GM21786 (cell line): ENCODE measurements at regions not wholly inside any gene's neighbourhood (a gene's known extent, or its start where the extent isn't known, plus 50 kb on each side); places are given as distances from the start of the nearest gene placed in this dataset.
A peak's percentile ranks its signal among the peaks of the same experiment; 100 is the strongest.
"Not testable (repeated sequence)": the region's sequence is repeated elsewhere in the genome, so short reads cannot be mapped to it uniquely, and the experiment has no call there.

ENCODE experiments used
- ATAC-seq: cut with Tn5 transposase; IDR thresholded peaks from one replicate; pipeline ENCODE4 v1.9.1; 2021; ENCODE audit not compliant: unreplicated experiment

- ATAC-seq: not testable (repeated sequence)
Measured at GRCh38 chr9:81811688-81812087, 116.5 kb upstream of the SPATA31D4 start.

GRCh38 chr9:81814401-81814793, 113.8 kb upstream of the SPATA31D4 start:
- ATAC-seq: no peak

- ATAC-seq: peak; percentile 76
Measured at GRCh38 chr9:81814794-81815464, 113.3 kb upstream of the SPATA31D4 start.

- no peak for ATAC-seq
Measured at GRCh38 chr9:81815781-81816180, 112.4 kb upstream of the SPATA31D4 start.

- ATAC-seq: no peak
Measured at GRCh38 chr9:81819155-81819554, 109.1 kb upstream of the SPATA31D4 start.

- ATAC-seq: no peak
Measured at GRCh38 chr9:81819859-81820546, 108.2 kb upstream of the SPATA31D4 start.

GRCh38 chr9:81822301-81822865, 105.8 kb upstream of the SPATA31D4 start:
- ATAC-seq: no peak

- no peak for ATAC-seq
Measured at GRCh38 chr9:81822967-81823366, 105.3 kb upstream of the SPATA31D4 start.

GRCh38 chr9:81823672-81824554, 104.3 kb upstream of the SPATA31D4 start:
- ATAC-seq: no peak

GRCh38 chr9:81824802-81825730, 103.2 kb upstream of the SPATA31D4 start:
- ATAC-seq: no peak

GRCh38 chr9:81825846-81826516, 102.2 kb upstream of the SPATA31D4 start:
- no peak for ATAC-seq

GRCh38 chr9:81826517-81826906, 101.7 kb upstream of the SPATA31D4 start:
- ATAC-seq: no peak

- peak; percentile 73 for ATAC-seq
Measured at GRCh38 chr9:81827616-81828296, 100.5 kb upstream of the SPATA31D4 start.

GRCh38 chr9:81829195-81829882, 98.9 kb upstream of the SPATA31D4 start:
- ATAC-seq: no peak

- not testable (repeated sequence) for ATAC-seq
Measured at GRCh38 chr9:81830431-81830830, 97.8 kb upstream of the SPATA31D4 start.

- no peak for ATAC-seq
Measured at GRCh38 chr9:81832571-81833285, 95.5 kb upstream of the SPATA31D4 start.

GRCh38 chr9:81833563-81834345, 94.5 kb upstream of the SPATA31D4 start:
- no peak for ATAC-seq
